NCI-H774 (cell line): ENCODE measurements at regions not wholly inside any gene's neighbourhood (a gene's known extent, or its start where the extent isn't known, plus 50 kb on each side); places are given as distances from the start of the nearest gene placed in this dataset.
"Not testable (repeated sequence)": the region's sequence is repeated elsewhere in the genome, so short reads cannot be mapped to it uniquely, and the experiment has no call there.

Experiments used
- DNase-seq: peaks from one replicate; lab custom pipeline; 2025; lab: John Stamatoyannopoulos, UW

DNA sequence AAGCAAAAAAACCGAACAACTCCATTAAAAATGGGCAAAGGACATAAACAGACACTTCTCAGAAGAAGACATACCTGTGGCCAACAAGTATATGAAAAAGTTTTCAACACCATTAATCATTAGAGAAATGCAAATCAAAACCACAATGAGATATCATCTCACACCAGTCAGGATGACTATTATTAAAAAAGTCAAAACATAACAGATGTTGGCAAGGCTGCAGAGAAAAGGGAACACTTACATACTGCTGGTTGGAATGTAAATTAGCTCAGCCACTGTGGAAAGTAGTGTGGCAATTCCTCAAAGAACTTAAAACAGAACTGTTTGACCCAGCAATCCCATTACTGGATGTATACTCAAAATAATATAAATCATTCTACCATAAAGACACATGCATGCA lies 436.3 kb downstream of the KLHL13 start:
- no peak for DNase-seq

DNA sequence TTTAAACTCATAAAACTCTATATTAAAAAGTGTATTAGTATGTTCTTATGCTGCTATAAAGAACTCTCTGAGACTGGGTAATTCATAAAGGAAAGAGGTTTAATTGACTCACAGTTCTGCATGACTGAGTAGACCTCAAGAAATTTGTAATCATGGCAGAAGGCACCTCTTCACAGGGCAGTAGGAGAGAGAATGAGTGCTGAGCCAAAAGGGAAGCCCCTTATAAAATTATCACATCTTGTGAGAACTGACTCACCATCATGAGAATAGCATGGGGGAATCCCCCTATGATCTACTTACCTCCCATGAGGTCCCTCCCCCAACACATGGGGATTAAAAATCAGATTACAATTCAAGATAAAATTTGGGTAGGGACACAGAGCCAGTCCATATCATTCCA lies 463.2 kb downstream of the KLHL13 start:
- DNase-seq: no peak

DNA sequence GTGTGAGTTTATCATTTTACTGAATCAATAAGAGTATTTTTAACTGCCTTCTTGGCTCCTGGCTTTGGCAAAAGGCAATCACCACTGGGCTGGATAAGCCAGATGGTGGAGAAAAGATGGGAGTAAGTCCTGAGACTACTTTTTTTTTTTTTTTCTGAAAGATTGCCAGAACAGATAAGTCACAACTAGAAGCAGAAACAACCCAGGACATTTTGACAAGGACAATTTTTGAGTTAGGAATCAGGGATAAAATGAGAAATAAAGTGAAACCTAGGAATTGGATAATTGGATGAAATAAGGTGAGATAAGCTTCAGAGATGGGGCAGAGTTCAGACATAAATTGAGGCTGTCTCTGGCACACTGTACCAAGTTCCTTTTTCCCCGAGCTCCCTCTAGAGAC lies 471.0 kb downstream of the KLHL13 start:
- no peak for DNase-seq

DNA sequence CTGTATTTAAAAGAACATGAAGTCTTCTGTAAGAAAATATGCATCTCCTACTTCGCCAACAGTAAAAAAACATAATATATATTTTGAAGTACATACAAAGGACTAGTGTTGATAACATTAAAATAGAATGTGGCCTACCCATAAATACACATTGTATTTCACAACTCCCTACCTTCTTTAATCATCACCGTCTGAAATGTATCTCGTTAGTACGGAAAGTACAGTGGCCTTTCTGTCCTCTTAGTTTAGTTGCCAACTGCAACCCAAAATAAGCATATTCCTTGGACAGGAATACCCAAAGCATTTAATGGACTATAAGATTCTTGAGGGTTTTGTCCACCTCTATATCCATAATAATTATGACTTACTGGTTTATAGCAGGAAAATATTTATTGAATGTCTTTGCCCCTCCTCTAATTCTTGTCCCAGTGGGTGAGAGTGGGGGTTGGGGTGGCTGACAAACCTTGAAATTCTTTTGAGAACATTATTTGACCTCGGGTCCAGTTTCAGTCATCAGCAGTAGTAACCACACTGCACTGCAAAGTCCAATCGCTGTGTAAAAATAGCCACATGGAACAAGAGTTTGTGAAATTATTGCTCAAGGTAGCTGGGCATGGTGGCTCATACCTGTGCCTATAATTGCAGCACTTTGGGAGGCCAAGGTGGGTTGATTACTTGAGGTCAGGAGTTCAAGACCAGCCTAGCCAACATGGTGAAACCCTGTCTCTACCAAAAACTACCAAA lies 474.5 kb downstream of the KLHL13 start:
- no peak for DNase-seq

DNA sequence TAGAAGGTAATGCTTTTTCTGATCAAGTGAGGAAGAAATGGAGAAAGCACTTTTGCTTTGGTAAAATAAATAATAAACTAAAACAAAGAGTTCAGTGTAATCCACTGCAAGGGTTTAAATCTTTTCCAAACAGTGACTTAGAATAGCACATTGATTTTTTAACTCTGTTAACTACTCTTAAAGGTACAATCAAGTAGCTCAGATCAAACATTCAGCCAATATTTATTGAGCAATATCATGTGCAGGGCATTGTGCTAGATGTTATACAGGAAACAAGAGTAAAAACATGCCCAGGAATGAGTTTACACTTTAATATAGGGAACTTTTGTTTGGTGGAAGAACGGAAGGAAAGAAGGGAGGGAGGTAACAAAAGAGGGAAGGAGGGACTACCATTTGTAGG lies 479.8 kb downstream of the KLHL13 start:
- no peak for DNase-seq

DNA sequence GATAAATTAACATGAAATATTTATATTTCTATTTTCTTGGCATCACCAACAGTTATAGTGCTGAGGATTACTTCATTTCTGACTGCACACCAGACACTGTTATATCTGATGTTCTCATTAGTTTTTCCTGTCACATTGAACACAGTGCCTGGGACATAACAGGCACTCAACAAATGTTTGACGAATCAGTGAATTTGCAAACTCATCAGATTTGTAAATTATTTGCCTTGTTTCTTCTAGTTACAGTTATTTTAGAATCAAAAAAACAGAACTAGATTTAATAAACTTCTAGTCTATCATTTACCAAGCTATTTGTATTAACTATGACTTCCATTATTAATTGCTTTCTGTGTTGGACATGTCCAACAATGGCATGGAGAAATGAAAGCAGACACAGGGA lies 483.3 kb downstream of the KLHL13 start:
- no peak for DNase-seq

DNA sequence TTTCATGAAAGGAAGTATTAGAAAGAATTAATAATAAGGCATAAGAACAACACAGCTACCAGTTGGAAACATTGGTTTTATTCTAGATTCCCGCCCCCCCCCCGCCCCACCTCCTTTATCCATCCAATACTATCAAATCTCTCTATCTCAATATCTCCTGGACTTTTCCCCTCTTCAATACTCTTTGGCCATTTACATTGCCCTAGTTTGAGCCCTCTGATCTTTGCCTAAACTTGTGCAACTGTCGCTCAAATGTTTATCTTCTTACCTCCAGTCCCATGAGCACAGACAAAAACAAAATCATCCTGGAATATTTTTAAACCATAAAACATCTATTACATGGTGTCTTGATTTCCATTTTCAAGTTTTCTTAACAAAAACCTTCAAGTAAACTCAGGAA lies 488.2 kb downstream of the KLHL13 start:
- DNase-seq: no peak

DNA sequence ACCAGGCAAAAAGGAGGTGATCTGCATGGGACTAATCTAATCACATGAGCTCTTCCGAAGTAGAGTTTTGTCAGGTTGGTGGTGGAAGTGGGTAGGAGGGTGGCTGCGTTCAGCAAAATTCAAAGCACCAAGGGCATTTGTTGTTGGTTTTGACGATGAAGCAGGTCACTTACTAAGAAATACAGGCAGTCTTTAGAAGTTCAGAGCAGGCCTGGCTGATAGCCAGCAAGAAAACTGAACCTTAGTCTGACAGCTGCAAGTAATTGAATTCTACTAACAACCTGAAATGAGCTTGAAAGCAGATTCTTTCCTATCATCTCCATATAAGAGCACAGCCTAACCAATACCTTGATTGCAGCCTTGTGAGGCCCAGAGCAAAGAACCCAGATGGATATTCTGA lies 505.8 kb downstream of the KLHL13 start:
- no peak for DNase-seq

DNA sequence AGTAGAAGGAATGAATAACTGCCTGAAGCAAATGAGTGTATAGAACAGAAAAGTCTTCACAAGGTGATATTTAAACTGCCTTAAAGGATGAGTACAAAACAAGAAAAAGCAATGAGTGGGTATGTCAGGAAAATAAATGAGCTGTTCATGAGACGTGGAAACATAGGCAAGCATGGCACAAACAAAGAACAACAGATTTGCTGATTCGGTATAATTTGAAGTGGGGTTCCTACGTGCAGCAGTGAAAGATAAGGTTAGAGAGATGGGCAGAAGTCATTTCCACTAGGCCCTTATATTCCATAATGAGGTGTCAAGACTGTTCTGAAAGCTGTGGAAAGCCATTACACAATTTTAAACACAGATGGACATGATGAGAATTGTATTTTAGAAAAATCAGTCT lies 506.6 kb downstream of the KLHL13 start:
- no peak for DNase-seq

DNA sequence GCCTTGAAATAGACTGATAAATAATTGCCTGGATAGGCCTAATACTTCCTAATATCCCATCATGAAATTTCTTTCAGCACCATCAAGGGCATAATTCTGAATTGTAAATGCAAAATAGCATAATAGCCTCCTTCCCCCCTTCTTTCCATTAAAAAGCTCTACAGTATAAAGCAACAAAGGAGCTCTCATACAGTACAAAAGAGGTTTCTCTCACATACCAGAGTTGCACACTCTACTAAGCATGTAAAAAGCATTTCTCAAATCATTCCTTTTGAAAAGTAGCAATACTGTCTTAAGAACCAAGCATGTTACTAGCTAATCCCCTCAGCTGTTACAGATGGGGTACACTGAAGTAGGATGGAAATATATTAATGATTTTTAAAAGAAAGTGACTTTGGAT lies 509.0 kb downstream of the KLHL13 start:
- no peak for DNase-seq

DNA sequence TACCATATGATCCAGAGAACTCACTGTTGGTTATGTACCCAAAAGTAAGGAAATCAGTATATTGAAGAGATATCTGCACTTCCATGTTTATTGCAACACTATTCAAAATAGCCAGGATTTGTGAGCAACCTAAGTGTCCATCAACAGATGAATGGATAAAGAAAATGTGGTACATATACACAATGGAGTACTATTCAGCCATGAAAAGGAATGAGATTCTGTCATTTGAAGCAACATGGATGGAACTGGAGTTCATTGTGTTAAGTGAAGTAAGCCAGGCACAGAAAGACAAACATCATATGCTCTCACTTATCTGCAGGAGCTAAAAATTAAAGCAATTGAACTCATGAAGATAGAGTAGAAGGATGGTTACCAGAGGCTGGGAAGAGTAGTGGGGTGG lies 510.5 kb downstream of the KLHL13 start:
- DNase-seq: not testable (repeated sequence)

DNA sequence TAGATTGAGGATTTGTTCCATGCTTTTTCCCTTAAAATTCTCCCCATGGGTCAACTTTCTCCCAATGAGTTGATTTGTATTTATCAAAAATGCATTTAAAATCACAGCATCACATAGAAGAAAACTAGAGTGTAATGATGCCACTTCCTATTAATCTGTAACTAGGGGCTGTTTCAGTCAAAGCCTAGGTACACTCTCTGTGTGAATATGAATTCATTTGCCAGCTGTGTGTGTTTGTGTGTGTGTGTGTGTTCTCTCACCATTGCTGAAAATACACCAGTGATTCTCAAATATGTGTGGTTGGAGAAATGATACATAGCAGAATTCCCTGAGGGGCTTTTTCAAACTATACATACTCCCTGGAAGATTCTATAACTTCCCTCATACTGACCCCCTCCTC lies 546.5 kb downstream of the KLHL13 start:
- DNase-seq: no peak

DNA sequence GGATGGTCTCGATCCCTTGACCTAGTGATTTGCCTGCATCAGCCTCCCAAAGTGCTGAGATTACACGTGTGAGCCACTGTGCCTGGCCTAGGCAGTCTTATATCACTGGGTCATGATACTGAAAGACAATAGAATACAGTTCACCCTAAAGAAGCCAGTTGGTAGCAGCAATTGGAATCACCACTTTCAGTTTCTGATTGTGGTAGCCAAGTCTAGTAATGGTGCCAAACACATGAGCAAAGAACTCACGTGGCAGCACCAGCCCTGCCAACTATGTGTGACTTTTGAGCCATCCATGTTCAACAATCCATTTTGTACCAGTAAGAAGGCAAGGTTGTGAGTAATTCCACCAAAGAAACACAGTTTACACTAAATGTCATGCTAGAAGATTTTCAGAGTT lies 548.4 kb downstream of the KLHL13 start:
- DNase-seq: no peak

DNA sequence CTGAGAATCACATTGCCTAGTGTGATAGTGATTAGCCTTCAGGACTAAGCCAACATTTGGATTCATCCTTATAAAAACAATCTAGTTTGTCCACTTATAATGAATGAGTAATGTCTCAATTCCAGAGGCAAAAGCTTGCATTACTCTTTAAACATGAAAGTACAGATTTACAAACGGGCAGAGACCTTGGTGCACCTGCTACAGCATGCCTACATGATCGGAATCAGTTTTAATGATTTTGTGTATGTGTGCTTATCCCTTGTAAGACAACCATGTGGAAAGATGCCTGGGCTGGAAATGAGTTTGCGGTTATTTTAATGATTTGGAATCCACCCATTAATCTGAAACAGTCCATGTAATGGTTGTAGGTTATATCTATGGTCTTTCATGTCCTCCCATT lies 572.7 kb downstream of the KLHL13 start:
- DNase-seq: no peak

DNA sequence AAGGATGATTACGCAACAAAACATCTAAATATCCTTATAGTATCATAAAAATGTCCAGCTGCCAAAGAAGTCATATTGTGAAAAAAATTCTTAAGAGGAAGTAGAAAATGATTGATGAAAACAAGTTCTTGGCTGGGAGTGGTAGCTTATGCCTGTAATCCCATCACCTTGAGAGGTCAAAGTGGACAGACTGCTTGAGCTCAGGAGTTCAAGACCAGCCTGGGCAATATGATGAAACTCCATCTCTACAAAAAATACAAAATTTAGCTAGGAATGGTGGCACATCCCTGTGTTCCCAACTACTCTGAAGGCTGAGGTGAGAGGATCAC lies 577.6 kb downstream of the KLHL13 start:
- no peak for DNase-seq

DNA sequence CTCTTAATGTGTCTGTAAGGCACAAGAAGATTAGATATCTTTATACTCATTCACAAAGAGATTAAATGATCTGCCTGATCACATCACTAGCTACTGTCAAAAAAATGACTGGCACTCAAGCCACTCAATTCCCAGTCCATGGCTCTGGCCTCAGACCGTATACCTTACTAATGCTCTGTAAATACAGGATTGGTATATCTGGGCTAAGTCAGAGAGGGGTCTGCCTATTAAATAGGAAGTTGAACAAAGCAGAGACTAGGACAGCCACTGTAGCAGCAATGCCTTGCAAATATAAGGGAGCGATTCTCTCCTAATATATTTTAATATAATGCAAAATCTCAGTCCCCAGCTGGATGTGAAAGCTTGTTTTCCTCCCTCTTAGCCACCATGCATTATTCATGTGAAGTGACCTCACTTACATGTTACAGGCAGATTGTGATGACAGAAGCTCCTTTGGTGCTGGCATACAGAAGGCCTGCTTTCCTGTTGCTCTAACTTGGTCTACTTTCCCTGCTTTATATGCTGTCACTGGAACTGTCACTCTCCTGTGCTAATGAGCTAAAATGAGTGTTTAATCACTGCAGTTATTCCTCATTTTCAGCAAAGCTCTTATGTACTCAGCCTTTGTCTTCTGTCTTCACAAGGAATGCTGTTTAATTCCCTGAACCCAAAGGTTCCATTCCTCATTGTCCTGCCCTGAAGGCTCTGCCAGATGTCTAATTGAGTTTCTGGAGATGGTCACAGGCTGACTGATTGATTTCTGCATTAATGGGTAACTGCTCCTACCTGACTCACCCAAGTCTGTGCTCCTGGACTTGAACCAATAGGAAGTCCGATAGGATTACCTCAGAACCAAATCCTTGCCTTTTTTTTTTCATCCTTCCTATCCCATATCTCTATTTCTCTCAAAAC lies 578.2 kb downstream of the KLHL13 start:
- DNase-seq: no peak

DNA sequence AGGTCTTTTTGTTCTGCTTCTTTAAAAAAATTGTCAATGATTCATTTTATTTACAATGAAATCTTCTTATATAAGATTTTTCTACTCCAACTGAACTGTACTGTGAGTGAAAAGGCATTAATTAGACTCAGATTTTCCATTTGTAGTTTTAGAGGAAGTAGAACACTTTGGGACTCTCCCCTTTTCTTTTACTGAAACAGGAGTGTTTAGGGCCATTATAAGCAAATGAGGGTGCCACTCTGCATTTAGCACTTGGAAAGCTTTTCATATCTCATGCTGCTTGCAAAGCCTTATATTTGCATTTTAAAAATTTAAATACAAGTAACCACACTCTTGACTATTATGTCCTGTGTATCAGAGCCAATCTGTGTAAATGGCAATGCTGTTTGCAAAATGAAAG lies 584.3 kb downstream of the KLHL13 start:
- no peak for DNase-seq

DNA sequence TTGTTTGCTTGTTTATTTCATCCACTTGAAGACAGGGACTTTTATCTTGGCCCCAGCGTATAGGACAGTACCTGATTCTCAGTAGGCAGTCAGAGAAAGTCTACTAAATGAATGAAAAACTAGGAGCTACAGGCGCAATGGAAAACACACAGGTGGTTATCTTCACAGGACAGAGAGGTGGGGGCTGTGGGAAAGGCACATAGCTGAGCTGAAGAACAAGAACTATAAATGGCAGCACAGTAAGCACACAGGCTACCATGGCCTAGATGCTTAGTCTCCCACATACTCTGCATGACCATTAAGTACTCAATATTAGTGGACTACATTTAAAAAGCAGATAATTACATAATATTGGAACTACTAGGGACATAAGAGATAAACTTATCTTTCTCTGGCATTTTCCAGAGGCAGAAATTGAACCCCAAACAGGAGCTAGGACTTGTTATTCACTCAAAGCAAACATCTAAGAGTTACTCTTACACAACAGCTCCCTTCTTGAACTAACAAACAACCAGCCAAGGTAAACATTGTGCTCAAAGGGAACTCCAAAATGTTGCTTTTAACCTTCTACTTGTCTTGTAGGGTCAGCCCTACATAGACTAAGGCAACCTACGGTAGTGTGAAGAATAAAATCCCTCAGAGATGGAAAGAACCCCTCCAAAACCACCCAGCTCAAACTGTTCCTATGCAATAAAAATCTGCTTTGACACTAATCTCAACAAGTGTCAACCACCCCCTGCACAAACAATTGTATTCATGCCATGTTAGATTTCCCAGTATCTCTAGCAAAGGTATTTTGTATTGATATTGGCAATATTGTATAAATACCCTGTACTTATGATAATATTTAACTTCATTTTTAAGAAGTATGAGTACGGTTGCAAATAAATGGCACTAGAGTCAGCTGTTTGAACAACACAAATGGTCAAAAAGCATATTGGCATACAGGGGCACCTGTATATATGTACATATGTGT lies 593.6 kb downstream of the KLHL13 start:
- DNase-seq: no peak

DNA sequence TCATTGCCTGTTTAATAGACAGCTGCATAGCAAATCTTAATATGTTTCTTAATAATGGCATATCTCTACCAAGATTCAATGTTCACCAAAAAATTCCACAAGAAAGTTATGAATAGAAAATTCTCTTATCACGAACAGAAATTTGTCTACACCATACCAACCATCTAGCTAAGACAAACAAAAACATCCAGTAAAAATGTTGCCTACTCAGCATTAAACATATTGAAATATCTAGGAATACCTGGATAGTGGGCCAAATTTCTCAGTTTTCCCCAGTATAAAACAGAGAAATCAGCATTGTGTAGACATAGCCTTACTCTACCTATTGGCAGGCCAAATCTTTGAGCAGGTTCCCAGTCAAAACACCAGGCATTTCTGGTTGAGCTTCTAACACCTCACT lies 598.6 kb downstream of the KLHL13 start:
- DNase-seq: no peak

DNA sequence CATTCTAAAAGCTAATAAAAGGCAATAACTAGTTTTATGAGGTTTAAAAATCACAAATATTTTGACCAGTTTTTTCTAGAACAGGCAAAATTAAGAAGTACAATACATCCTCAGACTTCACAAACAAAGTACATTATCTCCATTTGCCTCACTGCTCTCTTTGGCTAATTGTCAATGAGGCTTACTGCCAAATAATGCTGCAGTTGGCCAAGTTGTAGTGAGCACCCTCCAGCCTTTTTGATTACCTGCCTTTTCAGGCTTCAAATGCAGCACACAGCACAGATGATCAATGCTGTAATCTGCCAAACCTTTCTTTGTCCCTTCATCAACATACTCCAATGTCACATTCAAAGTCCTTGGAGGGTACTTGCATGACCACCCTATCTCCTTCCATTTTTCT lies 605.2 kb downstream of the KLHL13 start:
- DNase-seq: no peak

DNA sequence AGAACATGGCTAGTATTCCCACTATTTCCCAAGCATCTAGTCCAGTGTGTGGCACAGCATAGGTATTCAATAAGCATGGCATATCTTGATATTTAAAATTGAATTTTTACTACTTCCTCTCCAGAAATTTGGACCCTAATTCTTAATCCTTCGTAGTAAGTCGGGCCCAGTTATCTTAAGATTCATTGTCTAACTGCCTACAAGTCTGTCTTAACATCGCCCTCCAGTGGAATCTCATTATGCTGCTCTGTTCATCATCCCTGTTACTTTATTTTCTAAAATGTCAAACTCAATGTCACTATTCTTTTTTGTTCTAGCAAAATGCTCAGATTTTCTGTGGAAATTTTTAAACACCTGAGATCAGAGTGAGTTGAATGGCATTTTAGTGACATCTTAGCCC lies 606.2 kb downstream of the KLHL13 start:
- DNase-seq: no peak

DNA sequence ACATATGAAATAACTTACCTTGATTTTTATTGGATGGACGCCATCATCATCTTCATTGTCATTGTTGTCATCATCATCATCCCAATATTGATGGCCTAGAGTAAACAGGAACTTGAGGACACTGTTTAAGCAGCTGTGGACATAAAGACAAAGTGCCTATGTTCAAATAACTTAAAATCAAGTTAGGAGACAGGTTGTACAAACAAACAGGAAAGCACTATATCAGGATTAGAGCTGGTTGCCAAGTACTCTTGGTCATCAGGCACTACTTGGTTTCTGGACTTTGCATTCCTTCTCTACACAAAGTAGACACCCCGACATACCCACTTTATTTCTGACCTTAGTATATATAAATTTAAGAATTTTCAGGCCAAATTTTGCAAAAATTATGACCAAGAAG lies 608.6 kb downstream of the KLHL13 start:
- no peak for DNase-seq

DNA sequence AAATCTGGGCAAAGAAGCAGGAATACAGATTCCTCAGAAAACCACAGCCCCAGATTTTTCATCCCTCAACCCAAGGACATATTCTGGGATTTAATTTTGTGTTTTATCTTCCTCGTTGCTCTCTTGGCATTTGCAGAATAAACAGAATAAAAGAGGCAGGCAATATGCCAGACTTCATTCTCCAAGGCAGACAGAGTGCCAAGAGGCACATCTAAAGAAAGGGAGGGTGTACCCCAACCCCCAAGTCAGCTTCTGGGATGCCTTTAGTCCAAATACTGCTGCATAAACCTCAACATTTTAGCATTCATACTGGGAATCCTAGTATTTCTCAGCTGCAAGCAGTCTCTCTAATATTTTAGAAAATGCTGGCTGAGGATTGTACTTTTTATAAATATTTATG lies 629.2 kb downstream of the KLHL13 start:
- DNase-seq: no peak
